HEK293 (cell line): ENCODE measurements at regions not wholly inside any gene's neighbourhood (a gene's known extent, or its start where the extent isn't known, plus 50 kb on each side); places are given as distances from the start of the nearest gene placed in this dataset.

Experiments
- CTCF ChIA-PET: fragments of 350-600 bp; formaldehyde crosslinking; extraction: SDS; loops from one replicate; lab custom pipeline; 2021; ENCODE audit warnings: antibody characterized with exemption; lab: Yijun Ruan, JAX
- POLR2A ChIA-PET: fragments of 300-600 bp; formaldehyde crosslinking; extraction: SDS; loops from one replicate; lab custom pipeline; 2020; ENCODE audit warnings: antibody characterized with exemption, inconsistent platforms; lab: Yijun Ruan, JAX
- H3K27ac ChIP-seq: fragments of 200-500 bp; sonication (Bioruptor generic); 2 replicates; pipeline ENCODE4 v1.5.1; 2014; ENCODE audit warnings: low read depth, low read length, control low read depth, inconsistent platforms; ENCODE audit errors: extremely low read depth
- H3K36me3 ChIP-seq, 2 experiments: fragments of 200-500 bp in 1 of 2; sonication (Bioruptor generic) in 1 of 2; 1 replicate in 1 of 2; 2 replicates in 1 of 2; pipeline ENCODE4 v1.5.1; 2014 to 2017; ENCODE audit warnings: inconsistent platforms in 2 of 2, low read length in 2 of 2; ENCODE audit not compliant: control insufficient read depth in 2 of 2, insufficient read depth in 1 of 2
- H3K4me1 ChIP-seq: fragments of 200-500 bp; sonication (Bioruptor generic); 2 replicates; pipeline ENCODE4 v1.5.1; 2014; ENCODE audit warnings: mild to moderate bottlenecking, low read length, inconsistent platforms; ENCODE audit not compliant: control insufficient read depth, insufficient read depth
- H3K4me3 ChIP-seq: 2 replicates; pipeline ENCODE4 v1.5.1; 2011; ENCODE audit warnings: low read depth, mild to moderate bottlenecking, control low read depth, low read length, moderate library complexity
- H3K9me3 ChIP-seq: fragments of 200-500 bp; sonication (Bioruptor generic); 2 replicates; pipeline ENCODE4 v1.5.1; 2014; ENCODE audit warnings: low read depth, low read length, inconsistent platforms; ENCODE audit not compliant: control insufficient read depth, insufficient read depth
- KLF1 ChIP-seq: fragments of 450-650 bp; formaldehyde crosslinking; IDR thresholded peaks from 2 replicates; pipeline ENCODE4 v1.5.1; 2016; ENCODE audit warnings: missing biosample characterization, missing genetic modification characterization
- PRDM10 ChIP-seq: fragments of 450-650 bp; formaldehyde crosslinking; IDR thresholded peaks from 2 replicates; pipeline ENCODE4 v1.5.1; 2016; ENCODE audit warnings: missing biosample characterization, missing genetic modification characterization
- PRDM2 ChIP-seq: fragments of 450-650 bp; formaldehyde crosslinking; IDR thresholded peaks from 2 replicates; pipeline ENCODE4 v1.5.1; 2016; ENCODE audit warnings: missing biosample characterization, missing genetic modification characterization, borderline replicate concordance
- ZNF518A ChIP-seq: fragments of 450-650 bp; formaldehyde crosslinking; conservative IDR thresholded peaks from 2 replicates; pipeline ENCODE4 v1.5.1; 2016; ENCODE audit warnings: low read depth, missing biosample characterization, missing genetic modification characterization
- ZNF624 ChIP-seq: fragments of 450-650 bp; formaldehyde crosslinking; IDR thresholded peaks from 2 replicates; pipeline ENCODE4 v1.5.1; 2017; ENCODE audit warnings: missing biosample characterization, missing genetic modification characterization
- ZNF654 ChIP-seq: fragments of 450-650 bp; formaldehyde crosslinking; IDR thresholded peaks from 2 replicates; pipeline ENCODE4 v1.5.1; 2016; ENCODE audit warnings: low read depth, missing biosample characterization, missing genetic modification characterization
- ZSCAN30 ChIP-seq: fragments of 450-650 bp; IDR thresholded peaks from 2 replicates; pipeline ENCODE4 v1.5.1; 2018; ENCODE audit warnings: missing biosample characterization, mild to moderate bottlenecking, missing genetic modification characterization, moderate library complexity

GRCh38 chr6:93825950-93826349 lies 406.6 kb upstream of the EPHA7 start (continued):
- TF ChIP-seq PRDM2 (tag by site-specific recombination) (no peak), ZNF518A (no peak)

- POLR2A ChIA-PET, result no interaction called here
- Histone ChIP-seq H3K4me1 (no peaks in the 10 kb centered on the region), H3K36me3 (no peaks in the 10 kb centered on the region), H3K27ac (no peak overlapping the region), H3K4me3 (no peak overlapping the region), H3K9me3 (no peaks in the 10 kb centered on the region)
- CTCF ChIA-PET, result no interaction called here
- TF ChIP-seq PRDM10 (tag by site-specific recombination) (no peak), ZNF654 (tag by site-specific recombination) (no peak), KLF1 (tag by site-specific recombination) (no peak), ZNF624 (tag by site-specific recombination) (no peak), ZSCAN30 (no peak)
Measured at GRCh38 chr6:93823489-93823888, 404.1 kb upstream of the EPHA7 start.
